PFSK-1 (cell line): ENCODE measurements at regions not wholly inside any gene's neighbourhood (a gene's known extent, or its start where the extent isn't known, plus 50 kb on each side); places are given as distances from the start of the nearest gene placed in this dataset.

Source experiments
- FOXP2 ChIP-seq: optimal IDR thresholded peaks from 2 replicates; pipeline ENCODE3; 2011; ENCODE audit warnings: borderline replicate concordance, control low read depth, inconsistent platforms; ENCODE audit not compliant: insufficient read depth; ENCODE audit errors: extremely low read length, extremely low read depth
- POLR2AphosphoS5 ChIP-seq: IDR thresholded peaks from 2 replicates; pipeline ENCODE4 v1.6.1; 2012; ENCODE audit warnings: low read depth, mild to moderate bottlenecking, control low read depth, low read length, moderate library complexity
- SIN3A ChIP-seq: IDR thresholded peaks from 2 replicates; pipeline ENCODE4 v1.6.1; 2012; ENCODE audit warnings: mild to moderate bottlenecking, low read length, moderate library complexity, borderline replicate concordance; ENCODE audit not compliant: insufficient read depth
- TAF1 ChIP-seq: IDR thresholded peaks from 2 replicates; pipeline ENCODE4 v1.6.1; 2012; ENCODE audit warnings: low read length, control low read depth, borderline replicate concordance; ENCODE audit not compliant: insufficient read depth
- TF ChIP-seq, protein P1 (sequence below), 2 experiments: IDR thresholded peaks; 2 replicates each; pipeline versions ENCODE4 v1.6.1 to v1.8.0; 2011 to 2012; ENCODE audit warnings: low read depth in 2 of 2, low read length in 2 of 2, control low read depth in 1 of 2, inconsistent platforms in 1 of 2, mild to moderate bottlenecking in 1 of 2, moderate library complexity in 1 of 2; ENCODE audit not compliant: insufficient read depth in 1 of 2

DNA sequence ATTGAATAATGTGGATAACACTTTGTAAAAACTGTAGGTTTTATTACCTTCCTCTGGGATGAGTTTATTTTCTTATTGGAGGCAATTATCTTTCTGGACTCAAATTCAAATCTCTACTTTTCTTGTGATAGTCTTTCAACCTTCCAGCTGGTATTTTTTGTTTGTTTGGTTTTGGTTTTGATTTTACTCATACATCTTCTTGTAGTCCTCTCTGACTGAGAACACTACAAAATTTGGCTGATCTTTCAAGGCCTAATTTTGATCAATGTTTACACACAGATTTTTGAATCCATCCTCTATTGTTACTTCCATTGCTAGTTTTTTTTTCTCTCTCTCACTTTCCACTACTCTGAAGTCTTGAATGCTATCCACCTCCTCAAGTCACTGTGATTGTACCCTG, 303.8 kb upstream of the NECTIN3 start:
- no peak for TF ChIP-seq FOXP2
- TF ChIP-seq, protein P1, sequence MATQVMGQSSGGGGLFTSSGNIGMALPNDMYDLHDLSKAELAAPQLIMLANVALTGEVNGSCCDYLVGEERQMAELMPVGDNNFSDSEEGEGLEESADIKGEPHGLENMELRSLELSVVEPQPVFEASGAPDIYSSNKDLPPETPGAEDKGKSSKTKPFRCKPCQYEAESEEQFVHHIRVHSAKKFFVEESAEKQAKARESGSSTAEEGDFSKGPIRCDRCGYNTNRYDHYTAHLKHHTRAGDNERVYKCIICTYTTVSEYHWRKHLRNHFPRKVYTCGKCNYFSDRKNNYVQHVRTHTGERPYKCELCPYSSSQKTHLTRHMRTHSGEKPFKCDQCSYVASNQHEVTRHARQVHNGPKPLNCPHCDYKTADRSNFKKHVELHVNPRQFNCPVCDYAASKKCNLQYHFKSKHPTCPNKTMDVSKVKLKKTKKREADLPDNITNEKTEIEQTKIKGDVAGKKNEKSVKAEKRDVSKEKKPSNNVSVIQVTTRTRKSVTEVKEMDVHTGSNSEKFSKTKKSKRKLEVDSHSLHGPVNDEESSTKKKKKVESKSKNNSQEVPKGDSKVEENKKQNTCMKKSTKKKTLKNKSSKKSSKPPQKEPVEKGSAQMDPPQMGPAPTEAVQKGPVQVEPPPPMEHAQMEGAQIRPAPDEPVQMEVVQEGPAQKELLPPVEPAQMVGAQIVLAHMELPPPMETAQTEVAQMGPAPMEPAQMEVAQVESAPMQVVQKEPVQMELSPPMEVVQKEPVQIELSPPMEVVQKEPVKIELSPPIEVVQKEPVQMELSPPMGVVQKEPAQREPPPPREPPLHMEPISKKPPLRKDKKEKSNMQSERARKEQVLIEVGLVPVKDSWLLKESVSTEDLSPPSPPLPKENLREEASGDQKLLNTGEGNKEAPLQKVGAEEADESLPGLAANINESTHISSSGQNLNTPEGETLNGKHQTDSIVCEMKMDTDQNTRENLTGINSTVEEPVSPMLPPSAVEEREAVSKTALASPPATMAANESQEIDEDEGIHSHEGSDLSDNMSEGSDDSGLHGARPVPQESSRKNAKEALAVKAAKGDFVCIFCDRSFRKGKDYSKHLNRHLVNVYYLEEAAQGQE (IDR thresholded peaks at IDR 0.05; ENCODE audit: insufficient read depth in 1 of 2, low read depth in 2 of 2, low read length in 2 of 2) = no peak

DNA sequence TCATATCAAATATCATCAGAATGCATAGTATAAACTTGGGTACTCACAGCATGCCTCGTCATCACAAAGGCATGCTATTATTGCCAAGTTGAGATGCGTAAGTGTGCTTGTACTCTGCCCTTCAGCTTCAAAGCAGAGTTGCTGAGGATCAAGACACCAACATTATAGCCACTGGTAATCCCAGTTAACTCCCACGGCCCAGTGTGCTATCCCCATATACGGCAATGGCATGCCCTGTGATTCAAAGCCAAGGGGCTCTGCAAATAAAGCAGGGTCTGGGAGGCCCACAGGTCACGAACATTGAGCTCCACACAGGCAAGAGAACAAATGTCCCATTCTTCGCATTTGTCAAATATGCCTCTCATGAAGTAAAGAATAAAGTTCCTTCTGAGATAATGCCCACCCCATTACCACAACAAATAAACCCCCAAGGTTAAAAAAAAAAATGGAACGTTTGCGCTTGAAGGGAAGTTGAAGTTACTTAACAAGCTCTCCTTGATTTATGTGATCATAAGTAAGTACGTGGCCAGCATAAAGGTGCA, 298.1 kb upstream of the NECTIN3 start:
- TF ChIP-seq SIN3A (no peak), POLR2AphosphoS5 (no peak), FOXP2 (no peak), TAF1 (no peak)
- TF ChIP-seq, protein P1 (IDR thresholded peaks at IDR 0.05; ENCODE audit: insufficient read depth in 1 of 2, low read depth in 2 of 2, low read length in 2 of 2) = no peak

DNA sequence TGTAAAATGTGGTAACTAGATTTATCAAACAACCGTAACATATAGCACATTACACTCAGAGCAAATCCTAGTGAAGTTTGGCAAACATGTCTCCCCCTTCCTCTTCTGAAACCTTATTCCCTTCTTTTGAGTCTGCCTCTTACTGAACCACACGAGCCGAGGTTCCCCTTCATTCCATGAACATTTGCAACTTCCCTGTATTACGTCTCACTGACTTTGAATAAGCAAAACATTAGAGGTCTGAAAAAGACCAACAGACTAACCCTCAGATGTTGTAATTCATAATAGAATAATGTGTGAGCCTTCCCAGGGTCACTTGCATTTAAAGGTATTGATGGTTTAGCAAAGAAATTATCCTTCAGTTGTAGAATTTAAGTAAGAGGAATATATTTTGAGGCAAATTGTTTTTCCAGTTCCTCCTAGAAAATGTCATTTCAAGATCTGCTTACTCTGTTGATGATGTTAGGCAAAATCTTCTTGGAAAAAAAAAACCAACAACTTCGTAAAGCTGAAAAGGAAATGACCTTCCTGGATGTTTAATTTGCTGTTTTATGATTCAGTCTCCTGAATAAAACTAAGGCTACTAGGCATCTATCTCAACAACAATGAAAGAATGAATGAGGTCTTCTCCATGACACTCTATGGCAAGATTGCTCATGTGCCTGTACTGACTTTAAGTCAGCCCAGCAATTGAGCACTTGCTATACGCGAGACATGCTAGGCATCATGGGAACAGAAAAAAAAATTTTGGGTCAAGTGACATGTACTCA, 296.9 kb upstream of the NECTIN3 start:
- no peak for TF ChIP-seq TAF1

DNA sequence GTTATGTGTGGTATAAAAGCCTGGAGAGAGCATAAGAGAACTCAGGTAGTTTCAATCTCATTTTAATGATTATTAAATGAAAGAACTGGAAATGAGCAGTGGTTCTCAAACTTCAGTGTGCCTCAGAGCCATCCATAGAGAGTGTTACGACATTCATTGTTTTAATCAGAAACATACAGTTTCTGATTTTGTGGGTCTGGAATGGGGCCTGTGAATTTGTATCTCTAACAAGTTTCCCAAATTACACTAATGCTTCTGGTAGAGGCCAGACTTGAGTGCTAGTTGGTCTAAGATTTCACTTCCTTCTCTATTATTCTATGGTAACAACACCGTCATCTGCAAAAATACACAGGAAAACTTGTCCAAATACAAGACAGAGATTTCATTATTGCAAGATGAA, 292.0 kb upstream of the NECTIN3 start:
- TF ChIP-seq FOXP2 (no peak), SIN3A (no peak), POLR2AphosphoS5 (no peak), TAF1 (no peak)
- TF ChIP-seq, protein P1 (IDR thresholded peaks at IDR 0.05; ENCODE audit: insufficient read depth in 1 of 2, low read depth in 2 of 2, low read length in 2 of 2) = no peak

DNA sequence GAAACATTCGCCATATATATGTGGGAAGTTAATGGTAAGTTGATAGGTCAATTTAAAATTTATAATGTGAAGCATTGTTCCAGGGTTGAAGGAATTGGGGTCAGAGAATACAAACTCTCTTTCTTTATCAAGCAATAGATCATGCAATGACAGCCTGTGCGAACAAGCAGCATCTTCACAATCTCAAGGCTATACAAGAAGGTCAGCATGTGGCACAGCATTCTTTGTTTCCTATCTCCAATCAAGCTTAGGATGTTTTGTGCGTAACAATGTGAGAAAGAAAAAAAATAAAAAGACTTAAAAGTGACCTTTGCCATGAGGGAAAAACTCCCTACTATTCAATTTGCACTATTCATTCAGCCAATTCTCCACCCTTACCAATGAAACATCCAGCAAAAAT, 288.1 kb upstream of the NECTIN3 start:
- TF ChIP-seq POLR2AphosphoS5 = no peak
- no peak for TF ChIP-seq FOXP2
- no peak for TF ChIP-seq TAF1
- no peak for TF ChIP-seq SIN3A
- TF ChIP-seq, protein P1 (IDR thresholded peaks at IDR 0.05; ENCODE audit: insufficient read depth in 1 of 2, low read depth in 2 of 2, low read length in 2 of 2) = no peak
